Right atrium auricular region (tissue), 2 donors: ENCODE measurements at regions not wholly inside any gene's neighbourhood (a gene's known extent, or its start where the extent isn't known, plus 50 kb on each side); places are given as distances from the start of the nearest gene placed in this dataset.

Source experiments
- DNase-seq: peaks from one replicate; pipeline ENCODE4 v3.0.0-alpha.2; 2019; ENCODE audit warnings: low spot score
- H3K27ac ChIP-seq, 2 donors: fragments of 200-600 bp; sonication (generic); 1 replicate in 1 of 2; 2 replicates in 1 of 2; pipeline ENCODE4 v1.5.1; 2016 to 2019
- H3K27me3 ChIP-seq, 2 donors: fragments of 200-600 bp; sonication (generic); one replicate each; pipeline versions ENCODE4 v1.5.1 to v1.6.0; 2017 to 2019
- H3K36me3 ChIP-seq: fragments of 200-600 bp; sonication (generic); one replicate; pipeline ENCODE4 v1.5.1; 2016
- H3K4me1 ChIP-seq, 2 donors: fragments of 200-600 bp; sonication (generic); one replicate each; pipeline versions ENCODE4 v1.5.1 to v1.6.0; 2017 to 2019
- H3K4me3 ChIP-seq, 2 donors: fragments of 200-600 bp; sonication (generic); 1 replicate in 1 of 2; 2 replicates in 1 of 2; pipeline ENCODE4 v1.5.1; 2017 to 2019; ENCODE audit warnings: mild to moderate bottlenecking in 1 of 2, moderate library complexity in 1 of 2
- H3K9me3 ChIP-seq, 2 donors: fragments of 200-600 bp; sonication (generic); one replicate each; pipeline ENCODE4 v1.5.1; 2019
- CTCF ChIP-seq, 2 donors: fragments of 200-600 bp; sonication (generic); IDR thresholded peaks; one replicate each; pipeline ENCODE4 v1.5.1; 2019; ENCODE audit warnings: antibody characterized with exemption in 2 of 2

GRCh38 chr17:56083475-56083874 lies 69.8 kb upstream of the ANKFN1 start:
- no peak overlapping the region for H3K27ac ChIP-seq
- no peak overlapping the region for H3K4me3 ChIP-seq
- no peaks in the 10 kb centered on the region for H3K36me3 ChIP-seq
- TF ChIP-seq CTCF (IDR thresholded peaks at IDR 0.05): no peak
- no peaks in the 10 kb centered on the region for H3K9me3 ChIP-seq
- DNase-seq: no peak
- H3K4me1 ChIP-seq: no peaks in the 10 kb centered on the region
- no peaks in the 10 kb centered on the region for H3K27me3 ChIP-seq

DNA sequence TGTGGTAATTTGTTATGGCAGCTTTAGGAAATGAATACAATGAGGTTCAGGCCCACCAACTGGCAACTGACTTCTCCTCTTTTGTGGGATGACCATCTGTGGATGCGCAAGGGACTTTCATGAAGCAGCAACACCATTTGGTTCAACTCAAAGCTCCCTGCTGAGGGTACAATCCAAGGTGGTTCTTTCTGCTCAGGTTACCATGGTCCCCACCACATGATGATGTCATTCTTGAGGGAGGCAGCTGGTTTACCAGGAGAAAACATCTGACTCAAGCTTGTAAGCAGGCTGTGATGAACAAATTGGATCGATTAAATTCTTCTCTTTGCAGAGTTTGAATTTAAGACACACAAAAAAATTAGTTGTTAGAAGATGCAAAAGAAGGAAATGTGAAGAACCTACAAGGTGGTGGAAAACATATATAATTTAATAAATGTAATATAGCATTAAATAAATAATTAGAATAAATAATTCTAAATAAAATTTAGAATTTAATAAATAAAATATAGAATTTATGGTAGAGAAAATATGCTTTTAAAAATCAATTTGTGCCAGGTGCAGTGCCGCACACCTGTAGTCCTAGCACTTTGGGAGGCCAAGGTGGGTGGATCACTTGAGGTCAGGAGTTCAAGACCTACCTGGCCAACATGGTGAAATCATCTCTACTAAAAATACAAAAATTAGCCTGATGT lies 67.6 kb upstream of the ANKFN1 start:
- Histone ChIP-seq H3K27me3 (no peaks in the 10 kb centered on the region), H3K9me3 (no peaks in the 10 kb centered on the region), H3K4me3 (no peak overlapping the region), H3K36me3 (no peaks in the 10 kb centered on the region), H3K4me1 (no peaks in the 10 kb centered on the region), H3K27ac (no peak overlapping the region)
- DNase-seq: no peak
- no peak for TF ChIP-seq CTCF (IDR thresholded peaks at IDR 0.05)

GRCh38 chr17:56087199-56087598 lies 66.1 kb upstream of the ANKFN1 start:
- Histone ChIP-seq H3K9me3 (no peaks in the 10 kb centered on the region), H3K27ac (no peak overlapping the region), H3K4me1 (no peaks in the 10 kb centered on the region), H3K36me3 (no peaks in the 10 kb centered on the region), H3K4me3 (no peak overlapping the region), H3K27me3 (no peaks in the 10 kb centered on the region)
- DNase-seq: no peak
- TF ChIP-seq CTCF (IDR thresholded peaks at IDR 0.05): no peak

DNA sequence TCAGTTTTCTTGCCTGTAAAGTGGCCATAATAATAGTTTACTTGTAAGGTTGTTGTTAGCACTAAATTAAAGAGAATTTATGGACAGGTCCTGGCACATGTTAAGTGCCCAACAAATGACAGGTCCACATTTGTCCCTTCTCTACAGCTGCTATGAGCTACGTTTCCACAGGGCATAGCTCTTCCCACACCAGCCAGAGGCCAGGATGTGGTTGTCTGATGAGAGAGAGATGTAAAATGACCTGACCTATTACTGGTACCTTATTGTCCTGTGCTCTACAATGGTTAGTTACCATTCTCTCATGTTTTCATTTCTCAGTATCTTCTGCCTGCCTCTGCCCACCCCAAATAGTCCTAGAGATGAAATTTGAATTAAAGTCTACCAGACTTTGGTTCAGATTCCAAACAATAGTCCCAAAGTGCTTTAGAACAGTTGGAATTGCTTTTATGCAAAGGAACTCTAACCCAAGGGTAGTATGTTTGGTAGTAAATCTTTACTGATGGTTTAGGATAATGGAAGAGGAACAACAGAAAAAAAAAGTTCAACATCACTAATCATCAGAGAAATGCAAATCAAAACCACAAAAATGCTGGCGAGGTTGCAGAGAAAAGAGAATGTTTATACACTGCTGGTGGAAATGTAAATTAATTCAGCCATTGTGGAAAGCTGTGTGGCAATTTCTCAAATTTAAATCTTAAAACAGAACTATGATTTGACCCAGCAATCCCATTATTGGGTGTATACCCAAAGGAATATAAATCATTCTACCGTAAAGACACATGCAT lies 57.1 kb upstream of the ANKFN1 start:
- H3K4me1 ChIP-seq: no peaks in the 10 kb centered on the region
- no peaks in the 10 kb centered on the region for H3K9me3 ChIP-seq
- H3K4me3 ChIP-seq: no peak overlapping the region
- TF ChIP-seq CTCF (IDR thresholded peaks at IDR 0.05): no peak
- no peaks in the 10 kb centered on the region for H3K27me3 ChIP-seq
- no peaks in the 10 kb centered on the region for H3K36me3 ChIP-seq
- DNase-seq: no peak
- no peak overlapping the region for H3K27ac ChIP-seq

GRCh38 chr17:56098746-56099145 lies 54.5 kb upstream of the ANKFN1 start:
- Histone ChIP-seq H3K27ac (no peak overlapping the region), H3K4me1 (no peaks in the 10 kb centered on the region), H3K9me3 (no peaks in the 10 kb centered on the region), H3K4me3 (no peak overlapping the region), H3K27me3 (no peaks in the 10 kb centered on the region), H3K36me3 (no peaks in the 10 kb centered on the region)
- TF ChIP-seq CTCF (IDR thresholded peaks at IDR 0.05): no peak
- DNase-seq: no peak
